Smooth muscle cell (in vitro differentiated cells): ENCODE measurements at regions not wholly inside any gene's neighbourhood (a gene's known extent, or its start where the extent isn't known, plus 50 kb on each side); places are given as distances from the start of the nearest gene placed in this dataset.

Experiments
- DNase-seq: peaks from one replicate; lab custom pipeline; 2025; ENCODE audit not compliant: unreplicated experiment; lab: John Stamatoyannopoulos, UW
- H2AFZ ChIP-seq: fragments of 200-600 bp; sonication (generic); 2 replicates; pipeline ENCODE4 v1.6.0; 2016; ENCODE audit warnings: antibody characterized with exemption, low read depth, mild to moderate bottlenecking
- H3F3A ChIP-seq: fragments of 200-600 bp; sonication (generic); 2 replicates; pipeline ENCODE4 v1.6.0; 2017; ENCODE audit warnings: antibody characterized with exemption, low read depth
- H3K27ac ChIP-seq: fragments of 200-600 bp; sonication (generic); 2 replicates; pipeline ENCODE4 v1.5.1; 2016; ENCODE audit warnings: low read depth, mild to moderate bottlenecking
- H3K27me3 ChIP-seq: fragments of 200-600 bp; sonication (generic); 2 replicates; pipeline ENCODE4 v1.6.1; 2016; ENCODE audit warnings: low read depth, mild to moderate bottlenecking
- H3K36me3 ChIP-seq: fragments of 200-600 bp; sonication (generic); 2 replicates; pipeline ENCODE4 v1.5.1; 2016; ENCODE audit warnings: low read depth
- H3K4me1 ChIP-seq: fragments of 200-600 bp; sonication (generic); 2 replicates; pipeline ENCODE4 v1.5.1; 2016; ENCODE audit warnings: low read depth
- H3K4me2 ChIP-seq: fragments of 200-600 bp; sonication (generic); 2 replicates; pipeline ENCODE4 v1.6.0; 2016; ENCODE audit warnings: mild to moderate bottlenecking
- H3K4me3 ChIP-seq: fragments of 200-600 bp; sonication (generic); 2 replicates; pipeline ENCODE4 v1.5.1; 2016; ENCODE audit warnings: mild to moderate bottlenecking
- H3K79me2 ChIP-seq: fragments of 200-600 bp; sonication (generic); 2 replicates; pipeline ENCODE4 v1.6.0; 2016; ENCODE audit warnings: low read depth, mild to moderate bottlenecking
- H3K9ac ChIP-seq: fragments of 200-600 bp; sonication (generic); 2 replicates; pipeline ENCODE4 v1.6.0; 2016; ENCODE audit warnings: low read depth
- H3K9me3 ChIP-seq: fragments of 200-600 bp; sonication (generic); replicated peaks from 2 replicates; pipeline ENCODE4 v1.5.1; 2016; ENCODE audit warnings: low read depth
- H4K20me1 ChIP-seq: fragments of 200-600 bp; sonication (generic); 2 replicates; pipeline ENCODE4 v1.6.0; 2016; ENCODE audit warnings: low read depth
- CTCF ChIP-seq: fragments of 200-600 bp; sonication (generic); IDR thresholded peaks from 2 replicates; pipeline ENCODE4 v1.5.1; 2017; ENCODE audit warnings: borderline replicate concordance, mild to moderate bottlenecking, antibody characterized with exemption; ENCODE audit not compliant: insufficient read depth, poor library complexity, severe bottlenecking
- WGBS: methylation state at CpG from one replicate; pipeline ENCODE4 v1.1.7; 2016; ENCODE audit warnings: low lambda C conversion rate; 5-methylcytosine and 5-hydroxymethylcytosine counted together

- Histone ChIP-seq H3K9ac (no peak overlapping the region), H3F3A (no peaks in the 10 kb centered on the region), H3K4me2 (no peak overlapping the region), H4K20me1 (no peaks in the 10 kb centered on the region), H3K9me3 (no peaks in the 10 kb centered on the region), H2AFZ (no peak overlapping the region), H3K27me3 (no peaks in the 10 kb centered on the region), H3K27ac (no peak overlapping the region), H3K36me3 (no peaks in the 10 kb centered on the region), H3K4me1 (peaks cover 6% of the 10 kb centered on the region), H3K4me3 (no peak overlapping the region), H3K79me2 (no peaks in the 10 kb centered on the region)
- DNase-seq, result no peak
- no peak for TF ChIP-seq CTCF
- 87% methylated on average over 3 of the region's 3 CpGs for WGBS
These were observed 95.7 kb upstream of the JAZF1 start for GRCh38 chr7:28276298-28276697.

- Histone ChIP-seq H3K79me2 (no peaks in the 10 kb centered on the region), H3F3A (no peaks in the 10 kb centered on the region), H2AFZ (no peak overlapping the region), H3K4me2 (no peak overlapping the region), H3K36me3 (no peaks in the 10 kb centered on the region), H3K27ac (no peak overlapping the region), H3K9me3 (no peaks in the 10 kb centered on the region), H3K27me3 (no peaks in the 10 kb centered on the region), H3K4me1 (peaks cover 6% of the 10 kb centered on the region), H3K9ac (no peak overlapping the region), H3K4me3 (no peak overlapping the region), H4K20me1 (no peaks in the 10 kb centered on the region)
- no peak for TF ChIP-seq CTCF
- WGBS, result 85% methylated on average over 1 of the region's 1 CpG
- no peak for DNase-seq
These were observed 96.8 kb upstream of the JAZF1 start for GRCh38 chr7:28277364-28277763.

GRCh38 chr7:28277958-28278357 lies 97.4 kb upstream of the JAZF1 start:
- no peak for TF ChIP-seq CTCF
- no peak for DNase-seq
- no peak overlapping the region for H3K4me2 ChIP-seq

GRCh38 chr7:28280516-28280915 lies 99.9 kb upstream of the JAZF1 start:
- H3K4me2 ChIP-seq, result no peak overlapping the region

More at GRCh38 chr7:28277958-28278357, 97.4 kb upstream of the JAZF1 start:
- Histone ChIP-seq H3K27me3 (no peaks in the 10 kb centered on the region), H3K27ac (no peak overlapping the region), H3K36me3 (no peaks in the 10 kb centered on the region), H2AFZ (no peak overlapping the region), H3F3A (no peaks in the 10 kb centered on the region), H3K9me3 (no peaks in the 10 kb centered on the region), H3K4me3 (no peak overlapping the region), H3K4me1 (peaks cover 6% of the 10 kb centered on the region), H4K20me1 (no peaks in the 10 kb centered on the region), H3K9ac (no peak overlapping the region), H3K79me2 (no peaks in the 10 kb centered on the region)
- WGBS, result 94% methylated on average over 2 of the region's 2 CpGs

More at GRCh38 chr7:28280516-28280915, 99.9 kb upstream of the JAZF1 start:
- no peaks in the 10 kb centered on the region for H3F3A ChIP-seq
- H3K36me3 ChIP-seq, result no peaks in the 10 kb centered on the region
- DNase-seq, result no peak
- H4K20me1 ChIP-seq, result no peaks in the 10 kb centered on the region
- no peak overlapping the region for H3K9ac ChIP-seq
- H3K79me2 ChIP-seq, result no peaks in the 10 kb centered on the region
- H3K4me1 ChIP-seq, result peaks cover 6% of the 10 kb centered on the region
- H3K4me3 ChIP-seq, result no peak overlapping the region
- no peak overlapping the region for H3K27ac ChIP-seq
- 78% methylated on average over 3 of the region's 3 CpGs for WGBS
- TF ChIP-seq CTCF, result no peak
- H3K9me3 ChIP-seq, result no peaks in the 10 kb centered on the region
- no peaks in the 10 kb centered on the region for H3K27me3 ChIP-seq
- no peak overlapping the region for H2AFZ ChIP-seq
